ENCODE measurements at regions not wholly inside any gene's neighbourhood (a gene's known extent, or its start where the extent isn't known, plus 50 kb on each side); places are given as distances from the start of the nearest gene placed in this dataset.

- BruUV-seq (replicated peaks) = no TSS peak
- H3K27ac ChIP-seq = no peak overlapping the region
- no peak overlapping the region for H2AFZ ChIP-seq
- H3K4me2 ChIP-seq = no peak overlapping the region
- H3K9me2 ChIP-seq (ENCODE audit: insufficient read depth) = peaks cover 4% of the 10 kb centered on the region; the same call in 1 of the 2 replicates
- no peak overlapping the region for H3K4me3 ChIP-seq
- no peaks in the 10 kb centered on the region for H3K4me1 ChIP-seq (replicated peaks; ENCODE audit: insufficient read depth)
- H3K9me3 ChIP-seq (ENCODE audit: insufficient read depth, low read depth) = no peaks in the 10 kb centered on the region; the same call in 1 of the 2 replicates
- no peaks in the 10 kb centered on the region for H3K27me3 ChIP-seq (ENCODE audit: insufficient read depth, low read depth)
- ChIA-PET POLR2A (ENCODE audit: unreplicated experiment) (no interaction called here), CTCF (no interaction called here)
- intact Hi-C loops (cut with micrococcal nuclease; ENCODE audit: unreplicated experiment) = loop anchor here (5.0 to 10.0 kb wide), 2 partner anchors 83 to 1021 kb away; no protein-coding TSS in a partner anchor
- H4K20me1 ChIP-seq (ENCODE audit: insufficient read depth) = no peaks in the 10 kb centered on the region
- TF ChIP-seq, protein P1, sequence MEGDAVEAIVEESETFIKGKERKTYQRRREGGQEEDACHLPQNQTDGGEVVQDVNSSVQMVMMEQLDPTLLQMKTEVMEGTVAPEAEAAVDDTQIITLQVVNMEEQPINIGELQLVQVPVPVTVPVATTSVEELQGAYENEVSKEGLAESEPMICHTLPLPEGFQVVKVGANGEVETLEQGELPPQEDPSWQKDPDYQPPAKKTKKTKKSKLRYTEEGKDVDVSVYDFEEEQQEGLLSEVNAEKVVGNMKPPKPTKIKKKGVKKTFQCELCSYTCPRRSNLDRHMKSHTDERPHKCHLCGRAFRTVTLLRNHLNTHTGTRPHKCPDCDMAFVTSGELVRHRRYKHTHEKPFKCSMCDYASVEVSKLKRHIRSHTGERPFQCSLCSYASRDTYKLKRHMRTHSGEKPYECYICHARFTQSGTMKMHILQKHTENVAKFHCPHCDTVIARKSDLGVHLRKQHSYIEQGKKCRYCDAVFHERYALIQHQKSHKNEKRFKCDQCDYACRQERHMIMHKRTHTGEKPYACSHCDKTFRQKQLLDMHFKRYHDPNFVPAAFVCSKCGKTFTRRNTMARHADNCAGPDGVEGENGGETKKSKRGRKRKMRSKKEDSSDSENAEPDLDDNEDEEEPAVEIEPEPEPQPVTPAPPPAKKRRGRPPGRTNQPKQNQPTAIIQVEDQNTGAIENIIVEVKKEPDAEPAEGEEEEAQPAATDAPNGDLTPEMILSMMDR (conservative IDR thresholded peaks at IDR 0.05) = no peak
- no peak for TF ChIP-seq EZH2 (IDR thresholded peaks at IDR 0.05; ENCODE audit: low read depth)
- DNase-seq = no peak
- no peaks in the 10 kb centered on the region for H3F3A ChIP-seq (ENCODE audit: insufficient read depth, low read depth)
- no peaks in the 10 kb centered on the region for H3K36me3 ChIP-seq (ENCODE audit: low read depth)
- no peaks in the 10 kb centered on the region for H3K79me2 ChIP-seq (ENCODE audit: low read depth)
Measured at GRCh38 chr12:74105434-74105833, 432.2 kb upstream of the ATXN7L3B start.

DNA sequence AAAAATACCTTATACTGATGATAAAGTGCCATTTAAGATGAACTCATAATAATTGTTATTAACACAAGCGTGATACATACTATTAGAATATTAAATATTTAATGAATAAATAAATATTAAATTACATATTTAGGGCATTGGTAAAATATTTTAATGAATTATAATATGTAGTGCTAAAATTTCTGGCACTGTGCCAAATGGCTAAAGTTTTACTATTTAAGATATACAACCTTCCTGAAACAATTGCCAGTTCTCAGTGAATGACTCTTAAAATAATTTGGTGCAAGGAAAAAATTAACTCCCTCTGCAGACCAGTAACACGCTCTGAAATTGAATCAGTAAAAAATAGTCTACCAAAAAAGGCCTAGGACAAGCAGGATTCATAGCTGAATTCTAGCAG is 428.9 kb upstream of the ATXN7L3B start:
- H3K27me3 ChIP-seq (ENCODE audit: insufficient read depth, low read depth) = no peaks in the 10 kb centered on the region
- no peaks in the 10 kb centered on the region for H3F3A ChIP-seq (ENCODE audit: insufficient read depth, low read depth)
- no peaks in the 10 kb centered on the region for H3K36me3 ChIP-seq (ENCODE audit: low read depth)
- ChIA-PET POLR2A (ENCODE audit: unreplicated experiment) (no interaction called here), CTCF (no interaction called here)
- no peak overlapping the region for H3K27ac ChIP-seq
- DNase-seq = no peak
- H3K79me2 ChIP-seq (ENCODE audit: low read depth) = no peaks in the 10 kb centered on the region
- no peaks in the 10 kb centered on the region for H3K4me1 ChIP-seq (replicated peaks; ENCODE audit: insufficient read depth)
- no peaks in the 10 kb centered on the region for H3K9me3 ChIP-seq (ENCODE audit: insufficient read depth, low read depth)
- no peaks in the 10 kb centered on the region for H4K20me1 ChIP-seq (ENCODE audit: insufficient read depth)
- H3K4me3 ChIP-seq = no peak overlapping the region
- intact Hi-C loops (cut with micrococcal nuclease; ENCODE audit: unreplicated experiment) = loop anchor here (5.0 to 10.0 kb wide), 2 partner anchors 86 to 1024 kb away; no protein-coding TSS in a partner anchor
- BruUV-seq (replicated peaks) = no TSS peak
- no peak overlapping the region for H3K4me2 ChIP-seq
- no peak overlapping the region for H2AFZ ChIP-seq
- peaks cover 4% of the 10 kb centered on the region; the same call in 1 of the 2 replicates for H3K9me2 ChIP-seq (ENCODE audit: insufficient read depth)
- TF ChIP-seq EZH2 (IDR thresholded peaks at IDR 0.05; ENCODE audit: low read depth) = no peak

DNA sequence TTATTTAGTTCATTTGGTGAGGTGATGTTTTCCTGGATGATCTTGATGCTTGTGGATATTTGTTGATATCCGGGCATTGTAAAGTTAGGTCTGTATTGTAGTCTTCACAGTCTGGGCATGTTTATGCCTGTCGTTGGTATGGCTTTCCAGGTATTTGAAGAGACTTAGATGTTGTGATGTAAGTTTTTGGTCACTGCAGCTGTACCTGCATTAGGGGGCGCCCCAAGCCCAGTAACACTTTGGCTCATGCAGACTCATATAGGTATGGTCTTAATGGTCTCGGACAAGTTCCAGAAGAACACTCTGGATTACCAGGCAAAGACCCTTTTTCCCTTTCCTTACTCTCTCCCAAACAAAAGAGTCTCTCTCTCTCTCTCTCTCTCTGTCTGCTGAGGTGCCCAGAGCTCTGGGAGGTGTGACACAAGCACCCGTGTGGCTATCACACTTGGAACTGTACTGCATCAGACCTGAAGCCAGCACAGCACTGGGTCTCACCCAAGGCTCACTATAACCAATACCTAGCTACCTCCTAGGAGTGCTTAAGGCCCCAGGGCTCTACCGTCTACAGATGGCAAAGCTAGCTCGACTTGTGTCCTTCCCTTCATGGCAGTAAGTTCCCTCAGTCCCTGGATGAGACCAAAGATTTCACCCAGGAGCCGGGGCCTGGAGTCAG is 425.8 kb upstream of the ATXN7L3B start:
- H3K4me1 ChIP-seq (replicated peaks; ENCODE audit: insufficient read depth) = no peaks in the 10 kb centered on the region
- ChIA-PET POLR2A (ENCODE audit: unreplicated experiment) (no interaction called here), CTCF (no interaction called here)
- no peaks in the 10 kb centered on the region for H3F3A ChIP-seq (ENCODE audit: insufficient read depth, low read depth)
- H3K27me3 ChIP-seq (ENCODE audit: insufficient read depth, low read depth) = no peaks in the 10 kb centered on the region
- 0 out of 2 replicates have a peak overlapping the region, but pooled peaks have one; percentile 27 for H2AFZ ChIP-seq
- no TSS peak for BruUV-seq (replicated peaks)
- H3K9me2 ChIP-seq (ENCODE audit: insufficient read depth) = peaks cover 4% of the 10 kb centered on the region; the same call in 1 of the 2 replicates
- no peaks in the 10 kb centered on the region for H3K36me3 ChIP-seq (ENCODE audit: low read depth)
- no peaks in the 10 kb centered on the region for H3K9me3 ChIP-seq (ENCODE audit: insufficient read depth, low read depth)
- H3K79me2 ChIP-seq (ENCODE audit: low read depth) = no peaks in the 10 kb centered on the region
- no peak overlapping the region for H3K27ac ChIP-seq
- H3K4me3 ChIP-seq = no peak overlapping the region
- peak in 1 of 2 experiments; percentile 14 for DNase-seq
- intact Hi-C loops (cut with micrococcal nuclease; ENCODE audit: unreplicated experiment) = no loop called here
- H4K20me1 ChIP-seq (ENCODE audit: insufficient read depth) = no peaks in the 10 kb centered on the region
- H3K4me2 ChIP-seq = no peak overlapping the region
- TF ChIP-seq, protein P1 (conservative IDR thresholded peaks at IDR 0.05) = peak; percentile 47; the same call in 1 of the 2 replicates
- no peak for TF ChIP-seq EZH2 (IDR thresholded peaks at IDR 0.05; ENCODE audit: low read depth)
